HG03457 (cell line): ENCODE measurements at regions not wholly inside any gene's neighbourhood (a gene's known extent, or its start where the extent isn't known, plus 50 kb on each side); places are given as distances from the start of the nearest gene placed in this dataset.

Experiments
- ATAC-seq: cut with Tn5 transposase; IDR thresholded peaks from one replicate; pipeline ENCODE4 v1.9.1; 2021; ENCODE audit warnings: moderate number of reproducible peaks; ENCODE audit not compliant: unreplicated experiment

- ATAC-seq = no peak
These were observed 668.4 kb upstream of the CDH9 start for GRCh38 chr5:27706832-27707231.

- ATAC-seq = no peak
These were observed 667.3 kb upstream of the CDH9 start for GRCh38 chr5:27705661-27706060.

GRCh38 chr5:27701931-27702903 lies 663.8 kb upstream of the CDH9 start:
- no peak for ATAC-seq

GRCh38 chr5:27700526-27700925 lies 662.1 kb upstream of the CDH9 start:
- no peak for ATAC-seq

GRCh38 chr5:27682600-27682999 lies 644.2 kb upstream of the CDH9 start:
- no peak for ATAC-seq

GRCh38 chr5:27652505-27652904 lies 614.1 kb upstream of the CDH9 start:
- no peak for ATAC-seq

GRCh38 chr5:27639005-27639612 lies 600.7 kb upstream of the CDH9 start:
- no peak for ATAC-seq

GRCh38 chr5:27619982-27620381 lies 581.6 kb upstream of the CDH9 start:
- no peak for ATAC-seq

- ATAC-seq = no peak
These were observed 573.8 kb upstream of the CDH9 start for GRCh38 chr5:27612161-27612560.

- ATAC-seq = no peak
These were observed 570.6 kb upstream of the CDH9 start for GRCh38 chr5:27608992-27609391.

GRCh38 chr5:27598576-27598975 lies 560.2 kb upstream of the CDH9 start:
- no peak for ATAC-seq

GRCh38 chr5:27594141-27594540 lies 555.8 kb upstream of the CDH9 start:
- ATAC-seq = no peak

GRCh38 chr5:27592231-27592630 lies 553.8 kb upstream of the CDH9 start:
- ATAC-seq = no peak

GRCh38 chr5:27590503-27590902 lies 552.1 kb upstream of the CDH9 start:
- ATAC-seq = no peak

GRCh38 chr5:27578279-27578678 lies 539.9 kb upstream of the CDH9 start:
- no peak for ATAC-seq

GRCh38 chr5:27571681-27572080 lies 533.3 kb upstream of the CDH9 start:
- no peak for ATAC-seq

- no peak for ATAC-seq
These were observed 530.4 kb upstream of the CDH9 start for GRCh38 chr5:27568811-27569210.

GRCh38 chr5:27561408-27561807 lies 523.0 kb upstream of the CDH9 start:
- no peak for ATAC-seq

- no peak for ATAC-seq
These were observed 510.1 kb upstream of the CDH9 start for GRCh38 chr5:27548484-27548883.

- ATAC-seq = no peak
These were observed 496.7 kb upstream of the CDH9 start for GRCh38 chr5:27535031-27535557.

- ATAC-seq = no peak
These were observed 493.9 kb upstream of the CDH9 start for GRCh38 chr5:27532305-27532704.

GRCh38 chr5:27524515-27524914 lies 486.1 kb upstream of the CDH9 start:
- no peak for ATAC-seq
